GM21723 (cell line): ENCODE measurements at regions not wholly inside any gene's neighbourhood (a gene's known extent, or its start where the extent isn't known, plus 50 kb on each side); places are given as distances from the start of the nearest gene placed in this dataset.

ENCODE experiments used
- ATAC-seq: cut with Tn5 transposase; IDR thresholded peaks from one replicate; pipeline ENCODE4 v1.9.1; 2021; ENCODE audit warnings: mild to moderate bottlenecking, moderate library complexity; ENCODE audit not compliant: unreplicated experiment

DNA sequence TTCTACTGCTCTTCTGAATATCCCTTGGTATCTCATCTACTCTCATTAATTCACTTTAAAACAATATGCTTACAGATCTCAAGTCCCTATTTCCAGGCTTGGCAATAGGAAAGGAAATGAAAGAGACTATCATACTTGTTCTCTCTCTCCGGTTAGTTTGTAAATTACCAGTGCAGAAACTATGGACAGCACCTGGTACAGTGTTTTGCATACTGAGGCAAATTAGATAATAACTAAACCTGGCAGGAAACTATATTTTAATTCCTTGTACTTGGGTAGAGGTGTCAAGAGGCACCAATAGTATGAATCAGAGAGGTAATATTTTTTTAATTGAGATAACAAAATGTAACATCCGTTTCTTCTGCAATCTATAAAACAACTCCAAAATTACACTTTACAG, 97.7 kb upstream of the TMEM196 start:
- ATAC-seq = no peak

- ATAC-seq = no peak
These were observed 96.6 kb upstream of the TMEM196 start for GRCh38 chr7:19869979-19870378.

DNA sequence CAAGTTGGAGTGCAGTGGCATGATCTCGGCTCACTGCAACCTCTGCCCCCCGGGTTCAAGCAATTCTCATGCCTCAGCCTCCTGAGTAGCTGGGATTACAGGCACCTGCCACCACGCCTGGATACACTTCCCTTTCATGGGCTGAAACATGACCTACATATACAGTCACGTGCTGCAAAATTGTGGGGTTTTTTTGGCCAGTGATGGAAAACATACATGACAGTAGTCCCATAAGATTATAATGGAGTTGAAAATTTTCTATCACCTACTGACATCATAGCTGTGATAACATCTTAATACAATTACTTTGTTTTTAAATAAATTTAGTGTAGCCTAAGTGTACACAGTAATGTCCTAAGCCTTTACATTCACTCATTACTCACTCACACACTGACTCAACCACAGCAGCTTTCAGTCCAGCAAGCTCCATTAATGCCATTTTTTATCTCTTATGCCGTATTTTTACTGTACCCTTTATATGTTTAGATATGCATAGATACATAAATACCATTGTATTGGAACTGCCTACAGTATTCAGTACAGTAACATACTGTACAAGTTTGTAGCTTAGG, 79.9 kb upstream of the TMEM196 start:
- no peak for ATAC-seq

- ATAC-seq = no peak
These were observed 78.8 kb upstream of the TMEM196 start for GRCh38 chr7:19852192-19852591.

DNA sequence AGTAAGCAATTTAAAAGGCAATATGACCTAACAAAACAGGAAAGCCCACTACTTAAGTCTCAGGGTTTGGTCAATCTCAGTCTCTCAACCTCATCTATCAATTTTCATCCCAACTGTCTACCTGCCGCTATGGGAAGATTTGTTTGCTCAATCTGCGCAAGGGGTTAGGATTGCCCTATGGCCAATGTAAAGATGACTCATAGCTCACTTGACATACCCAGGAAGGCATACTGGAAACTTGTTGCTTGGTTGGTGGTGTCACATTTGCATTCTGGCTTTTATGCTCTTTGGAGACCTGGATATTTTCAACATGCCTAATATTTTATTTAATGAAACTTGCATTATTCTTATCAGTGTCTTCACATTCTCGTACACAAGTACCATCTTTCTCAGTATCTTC, 78.1 kb upstream of the TMEM196 start:
- no peak for ATAC-seq

DNA sequence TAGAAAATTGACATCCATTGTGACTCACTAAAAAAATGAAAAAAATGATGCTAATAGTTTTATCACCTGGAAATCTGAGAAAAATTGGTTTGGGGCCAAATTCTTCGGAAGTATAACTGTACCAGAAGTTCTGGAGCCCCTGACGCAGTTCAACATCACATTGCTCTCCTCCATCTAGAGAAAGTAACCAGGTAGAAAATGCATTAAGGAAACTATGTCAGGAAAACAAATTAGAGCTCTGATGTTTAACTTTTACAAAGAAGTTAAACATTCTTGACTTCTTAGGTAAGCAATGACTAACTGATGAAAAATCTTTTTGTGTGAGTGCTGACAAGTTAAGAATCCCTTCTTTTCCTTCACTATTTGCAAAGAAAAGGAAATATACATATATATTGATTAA, 61.1 kb upstream of the TMEM196 start:
- ATAC-seq = no peak

- ATAC-seq = no peak
These were observed 57.2 kb upstream of the TMEM196 start for GRCh38 chr7:19830604-19831003.
